ENCODE measurements at regions not wholly inside any gene's neighbourhood (a gene's known extent, or its start where the extent isn't known, plus 50 kb on each side); places are given as distances from the start of the nearest gene placed in this dataset.

DNA sequence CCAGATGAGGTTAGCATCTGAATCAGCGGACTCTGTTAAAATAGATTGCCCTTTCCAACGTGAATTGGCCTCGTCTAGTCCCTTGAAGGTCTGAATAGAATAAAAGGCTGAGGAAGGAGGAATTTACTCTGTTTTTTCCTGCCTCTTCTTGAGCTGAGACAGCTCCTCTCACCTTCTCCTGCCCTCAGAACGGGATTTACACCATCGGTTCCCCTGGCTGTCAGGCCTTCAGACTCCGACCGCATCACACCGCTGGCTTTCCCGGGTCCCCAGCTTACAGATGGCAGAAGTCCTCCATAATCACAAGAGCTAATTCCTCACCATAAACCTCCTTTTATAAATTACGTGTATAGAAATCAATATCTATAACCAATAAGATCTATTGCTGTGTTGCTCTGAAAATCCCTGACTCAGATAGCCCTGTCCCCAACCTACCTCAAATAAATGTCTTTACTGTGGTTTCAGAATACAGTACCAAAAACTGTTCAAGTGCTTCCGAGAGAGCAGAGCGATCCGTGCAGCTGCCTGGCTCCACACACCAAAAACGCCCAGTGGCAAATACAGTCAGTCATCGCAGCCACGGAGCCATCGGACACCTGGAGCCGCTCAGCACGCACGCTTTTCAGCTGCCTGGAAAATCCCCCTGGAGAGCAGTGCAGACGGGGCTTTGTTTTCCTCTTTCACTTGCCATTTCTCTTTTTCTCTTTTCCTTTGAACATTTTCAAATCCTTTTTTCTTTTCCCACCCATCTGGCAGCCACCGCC lies 196.9 kb downstream of the NRP2 start:
- no peak overlapping the region for H3K27ac Mint-ChIP-seq (ENCODE audit: unreplicated experiment)
- no peaks in the 10 kb centered on the region for H3K4me1 Mint-ChIP-seq (ENCODE audit: unreplicated experiment)
- peaks cover 4% of the 10 kb centered on the region for H3K27me3 Mint-ChIP-seq (ENCODE audit: unreplicated experiment)
- no peak for TF ChIP-seq CTCF (IDR thresholded peaks at IDR 0.05; ENCODE audit: unreplicated experiment)
- no peaks in the 10 kb centered on the region for H3K9me3 Mint-ChIP-seq (ENCODE audit: unreplicated experiment)
- no peak for DNase-seq (ENCODE audit: low spot score)
- H3K4me3 Mint-ChIP-seq (ENCODE audit: unreplicated experiment), result no peak overlapping the region
- H3K36me3 Mint-ChIP-seq (ENCODE audit: low read depth, unreplicated experiment), result no peaks in the 10 kb centered on the region

GRCh38 chr2:205877496-205877895 lies 195.2 kb downstream of the NRP2 start:
- no peak for TF ChIP-seq CTCF (IDR thresholded peaks at IDR 0.05; ENCODE audit: unreplicated experiment)
- peaks cover 4% of the 10 kb centered on the region for H3K27me3 Mint-ChIP-seq (ENCODE audit: unreplicated experiment)
- H3K4me3 Mint-ChIP-seq (ENCODE audit: unreplicated experiment), result no peak overlapping the region
- H3K4me1 Mint-ChIP-seq (ENCODE audit: unreplicated experiment), result no peaks in the 10 kb centered on the region
- no peaks in the 10 kb centered on the region for H3K9me3 Mint-ChIP-seq (ENCODE audit: unreplicated experiment)
- H3K27ac Mint-ChIP-seq (ENCODE audit: unreplicated experiment), result no peak overlapping the region
- no peak for DNase-seq (ENCODE audit: low spot score)
- no peaks in the 10 kb centered on the region for H3K36me3 Mint-ChIP-seq (ENCODE audit: low read depth, unreplicated experiment)

DNA sequence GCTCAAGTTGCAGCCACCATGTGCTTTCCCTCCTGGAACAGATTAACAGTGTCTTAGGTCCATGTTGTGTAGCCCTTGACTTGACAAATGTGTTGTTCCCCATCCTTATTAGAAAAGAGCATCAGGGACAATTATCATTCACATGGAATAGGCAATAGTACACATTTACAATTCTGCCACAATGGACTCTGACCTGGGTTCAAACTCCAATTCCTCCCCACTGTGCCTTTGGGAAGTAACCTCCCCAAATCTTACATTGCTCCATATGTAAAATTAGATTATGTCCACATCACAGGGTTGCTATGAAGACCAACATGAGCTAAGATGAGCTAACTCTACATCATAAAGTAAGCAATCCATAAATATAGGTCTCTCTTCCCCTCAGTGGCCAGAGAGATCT lies 193.8 kb downstream of the NRP2 start:
- Mint-ChIP-seq H3K27me3 (ENCODE audit: unreplicated experiment) (peaks cover 4% of the 10 kb centered on the region), H3K9me3 (ENCODE audit: unreplicated experiment) (no peaks in the 10 kb centered on the region), H3K36me3 (ENCODE audit: low read depth, unreplicated experiment) (no peaks in the 10 kb centered on the region), H3K27ac (ENCODE audit: unreplicated experiment) (no peak overlapping the region), H3K4me3 (ENCODE audit: unreplicated experiment) (no peak overlapping the region), H3K4me1 (ENCODE audit: unreplicated experiment) (no peaks in the 10 kb centered on the region)
- DNase-seq (ENCODE audit: low spot score), result no peak
- no peak for TF ChIP-seq CTCF (IDR thresholded peaks at IDR 0.05; ENCODE audit: unreplicated experiment)

GRCh38 chr2:205872716-205873115 lies 190.4 kb downstream of the NRP2 start:
- Mint-ChIP-seq H3K4me1 (ENCODE audit: unreplicated experiment) (no peaks in the 10 kb centered on the region), H3K27ac (ENCODE audit: unreplicated experiment) (no peak overlapping the region), H3K36me3 (ENCODE audit: low read depth, unreplicated experiment) (no peaks in the 10 kb centered on the region), H3K4me3 (ENCODE audit: unreplicated experiment) (no peak overlapping the region), H3K9me3 (ENCODE audit: unreplicated experiment) (no peaks in the 10 kb centered on the region), H3K27me3 (ENCODE audit: unreplicated experiment) (peaks cover 3% of the 10 kb centered on the region)
- no peak for TF ChIP-seq CTCF (IDR thresholded peaks at IDR 0.05; ENCODE audit: unreplicated experiment)
- no peak for DNase-seq (ENCODE audit: low spot score)

DNA sequence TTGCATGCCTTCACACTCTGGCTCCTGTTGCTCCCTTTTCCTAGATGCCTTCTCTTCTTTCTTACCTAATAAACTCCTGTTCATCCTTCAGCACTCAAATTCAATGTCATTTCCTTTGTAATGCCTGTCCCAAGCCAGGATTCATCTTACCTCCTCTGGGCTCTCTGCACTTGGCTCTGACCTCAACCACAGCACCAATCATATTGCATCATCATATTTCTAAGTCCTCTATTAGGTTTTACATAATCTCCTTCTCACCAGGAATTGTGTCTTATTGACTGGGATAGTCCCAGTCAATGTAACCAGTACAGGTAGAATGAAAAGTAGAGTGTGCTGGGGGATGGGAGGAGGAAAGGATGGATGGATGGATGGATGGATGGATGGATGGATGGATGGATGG lies 187.1 kb downstream of the NRP2 start:
- TF ChIP-seq CTCF (IDR thresholded peaks at IDR 0.05; ENCODE audit: unreplicated experiment), result no peak
- peaks cover 3% of the 10 kb centered on the region for H3K27me3 Mint-ChIP-seq (ENCODE audit: unreplicated experiment)
- no peaks in the 10 kb centered on the region for H3K9me3 Mint-ChIP-seq (ENCODE audit: unreplicated experiment)
- no peak overlapping the region for H3K4me3 Mint-ChIP-seq (ENCODE audit: unreplicated experiment)
- no peaks in the 10 kb centered on the region for H3K36me3 Mint-ChIP-seq (ENCODE audit: low read depth, unreplicated experiment)
- H3K27ac Mint-ChIP-seq (ENCODE audit: unreplicated experiment), result no peak overlapping the region
- DNase-seq (ENCODE audit: low spot score), result no peak
- peaks cover 4% of the 10 kb centered on the region for H3K4me1 Mint-ChIP-seq (ENCODE audit: unreplicated experiment)
